ENCODE measurements at regions not wholly inside any gene's neighbourhood (a gene's known extent, or its start where the extent isn't known, plus 50 kb on each side); places are given as distances from the start of the nearest gene placed in this dataset.

- intact Hi-C loops (cut with micrococcal nuclease): no loop called here
- 73% methylated on average over 2 of the region's 2 CpGs for WGBS (ENCODE audit: insufficient coverage)
- Histone ChIP-seq H3K79me2 (ENCODE audit: insufficient read depth, low read length) (no peaks in the 10 kb centered on the region), H2AFZ (ENCODE audit: insufficient read depth, low read depth, low read length, poor library complexity, severe bottlenecking) (no peak overlapping the region), H3K36me3 (replicated peaks in 1 of 2; ENCODE audit: control insufficient read depth in 1 of 2, insufficient read depth in 2 of 2, low read length in 2 of 2) (no peaks in the 10 kb centered on the region), H3K27ac (ENCODE audit: low read depth in 1 of 2, low read length in 2 of 2) (no peak overlapping the region), H3K4me3 (replicated peaks in 1 of 3; ENCODE audit: low read depth in 2 of 3, low read length in 3 of 3) (no peak overlapping the region), H3K27me3 (ENCODE audit: control insufficient read depth in 2 of 2, insufficient read depth in 2 of 2, low read length in 2 of 2) (no peaks in the 10 kb centered on the region), H3K9me3 (replicated peaks in 1 of 2; ENCODE audit: control insufficient read depth in 1 of 2, insufficient read depth in 1 of 2, low read length in 2 of 2) (no peaks in the 10 kb centered on the region), H3K9ac (ENCODE audit: insufficient read depth, low read length, poor library complexity, severe bottlenecking) (no peak overlapping the region), H3K4me1 (ENCODE audit: control insufficient read depth in 1 of 2, insufficient read depth in 2 of 2, low read length in 2 of 2) (no peaks in the 10 kb centered on the region), H4K20me1 (ENCODE audit: insufficient read depth, low read length) (no peaks in the 10 kb centered on the region), H3K4me2 (replicated peaks; ENCODE audit: extremely low read depth, low read length, poor library complexity, severe bottlenecking) (no peak overlapping the region)
- DNase-seq: no peak
- Mint-ChIP-seq H3K27ac (no peak overlapping the region), H3K4me1 (no peaks in the 10 kb centered on the region), H3K4me3 (no peak overlapping the region), H3K27me3 (ENCODE audit: low read depth in 3 of 3) (no peaks in the 10 kb centered on the region), H3K36me3 (no peaks in the 10 kb centered on the region), H3K9me3 (peaks cover 0 to 4% (median 3%) of the 10 kb centered on the region in 7 donors)
- no peak for TF ChIP-seq CTCF (IDR thresholded peaks at IDR 0.05)
These were observed 238.2 kb upstream of the SSTR1 start for GRCh38 chr14:37969511-37969979.

GRCh38 chr14:37970696-37971095 lies 237.0 kb upstream of the SSTR1 start:
- DNase-seq: no peak
- WGBS (ENCODE audit: insufficient coverage): 80% methylated on average over 1 of the region's 4 CpGs
- Mint-ChIP-seq H3K4me3 (no peak overlapping the region), H3K9me3 (peaks cover 0 to 4% (median 3%) of the 10 kb centered on the region in 7 donors), H3K27ac (no peak overlapping the region), H3K4me1 (no peaks in the 10 kb centered on the region), H3K27me3 (ENCODE audit: low read depth in 3 of 3) (no peaks in the 10 kb centered on the region), H3K36me3 (no peaks in the 10 kb centered on the region)
- Histone ChIP-seq H3K4me3 (replicated peaks in 1 of 3; ENCODE audit: low read depth in 2 of 3, low read length in 3 of 3) (no peak overlapping the region), H3K36me3 (replicated peaks in 1 of 2; ENCODE audit: control insufficient read depth in 1 of 2, insufficient read depth in 2 of 2, low read length in 2 of 2) (no peaks in the 10 kb centered on the region), H3K4me1 (ENCODE audit: control insufficient read depth in 1 of 2, insufficient read depth in 2 of 2, low read length in 2 of 2) (no peaks in the 10 kb centered on the region), H3K9ac (ENCODE audit: insufficient read depth, low read length, poor library complexity, severe bottlenecking) (no peak overlapping the region), H3K27me3 (ENCODE audit: control insufficient read depth in 2 of 2, insufficient read depth in 2 of 2, low read length in 2 of 2) (no peaks in the 10 kb centered on the region), H3K4me2 (replicated peaks; ENCODE audit: extremely low read depth, low read length, poor library complexity, severe bottlenecking) (no peak overlapping the region), H3K9me3 (replicated peaks in 1 of 2; ENCODE audit: control insufficient read depth in 1 of 2, insufficient read depth in 1 of 2, low read length in 2 of 2) (no peaks in the 10 kb centered on the region), H2AFZ (ENCODE audit: insufficient read depth, low read depth, low read length, poor library complexity, severe bottlenecking) (no peak overlapping the region), H3K79me2 (ENCODE audit: insufficient read depth, low read length) (no peaks in the 10 kb centered on the region), H4K20me1 (ENCODE audit: insufficient read depth, low read length) (no peaks in the 10 kb centered on the region), H3K27ac (ENCODE audit: low read depth in 1 of 2, low read length in 2 of 2) (no peak overlapping the region)
- intact Hi-C loops (cut with micrococcal nuclease): no loop called here
- no peak for TF ChIP-seq CTCF (IDR thresholded peaks at IDR 0.05)

All from CD14-positive monocyte (primary cell).